ENCODE measurements at regions not wholly inside any gene's neighbourhood (a gene's known extent, or its start where the extent isn't known, plus 50 kb on each side); places are given as distances from the start of the nearest gene placed in this dataset.

DNA sequence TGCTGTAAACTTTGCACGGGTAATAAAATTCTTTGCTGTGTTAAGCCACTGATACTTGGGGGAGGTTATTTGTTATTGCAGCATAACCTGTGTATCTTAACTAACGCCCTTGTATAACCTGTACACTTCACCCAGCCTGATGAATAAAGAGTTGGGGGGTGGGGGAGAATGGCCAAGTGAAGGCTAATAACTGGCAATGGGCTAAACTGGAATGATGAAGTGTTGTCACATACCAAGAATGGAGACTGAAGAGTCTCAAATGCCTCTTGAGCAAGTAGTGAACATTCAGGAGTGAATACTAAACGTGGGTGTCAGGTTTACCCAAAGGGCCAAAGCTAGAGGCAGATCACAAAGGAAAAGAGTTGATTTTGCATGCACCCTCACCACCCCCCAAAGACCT, 169.4 kb downstream of the C1orf94 start:
- no peaks in the 10 kb centered on the region for H4K20me1 ChIP-seq (ENCODE audit: control insufficient read depth, extremely low read depth, insufficient read depth, low read length)
- H3K79me2 ChIP-seq (ENCODE audit: control insufficient read depth, insufficient read depth, low read length) = no peaks in the 10 kb centered on the region
- H3K27me3 ChIP-seq (ENCODE audit: control insufficient read depth, extremely low read depth, insufficient read depth, low read length) = peaks cover 4% of the 10 kb centered on the region
- TF ChIP-seq EZH2 (IDR thresholded peaks at IDR 0.05; ENCODE audit: low read length) = no peak
- TF ChIP-seq, protein P1, sequence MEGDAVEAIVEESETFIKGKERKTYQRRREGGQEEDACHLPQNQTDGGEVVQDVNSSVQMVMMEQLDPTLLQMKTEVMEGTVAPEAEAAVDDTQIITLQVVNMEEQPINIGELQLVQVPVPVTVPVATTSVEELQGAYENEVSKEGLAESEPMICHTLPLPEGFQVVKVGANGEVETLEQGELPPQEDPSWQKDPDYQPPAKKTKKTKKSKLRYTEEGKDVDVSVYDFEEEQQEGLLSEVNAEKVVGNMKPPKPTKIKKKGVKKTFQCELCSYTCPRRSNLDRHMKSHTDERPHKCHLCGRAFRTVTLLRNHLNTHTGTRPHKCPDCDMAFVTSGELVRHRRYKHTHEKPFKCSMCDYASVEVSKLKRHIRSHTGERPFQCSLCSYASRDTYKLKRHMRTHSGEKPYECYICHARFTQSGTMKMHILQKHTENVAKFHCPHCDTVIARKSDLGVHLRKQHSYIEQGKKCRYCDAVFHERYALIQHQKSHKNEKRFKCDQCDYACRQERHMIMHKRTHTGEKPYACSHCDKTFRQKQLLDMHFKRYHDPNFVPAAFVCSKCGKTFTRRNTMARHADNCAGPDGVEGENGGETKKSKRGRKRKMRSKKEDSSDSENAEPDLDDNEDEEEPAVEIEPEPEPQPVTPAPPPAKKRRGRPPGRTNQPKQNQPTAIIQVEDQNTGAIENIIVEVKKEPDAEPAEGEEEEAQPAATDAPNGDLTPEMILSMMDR (optimal IDR thresholded peaks at IDR 0.05 in 1 of 3, IDR thresholded peaks at IDR 0.05 in 1 of 3, conservative IDR thresholded peaks at IDR 0.05 in 1 of 3; ENCODE audit: extremely low read depth in 1 of 3, insufficient read depth in 2 of 3, low read length in 3 of 3) = no peak
- H3K9ac ChIP-seq (ENCODE audit: control insufficient read depth, extremely low read depth, insufficient read depth, low read length) = no peak overlapping the region
- H3K4me2 ChIP-seq (ENCODE audit: control insufficient read depth, extremely low read depth, insufficient read depth, low read depth, low read length) = no peak overlapping the region
- H3K9me3 ChIP-seq (ENCODE audit: control insufficient read depth, low read depth, low read length) = no peaks in the 10 kb centered on the region
- no peak overlapping the region for H3K27ac ChIP-seq (ENCODE audit: control insufficient read depth, insufficient read depth, low read length)
- H3K4me3 ChIP-seq (ENCODE audit: control insufficient read depth in 2 of 3, extremely low read depth in 1 of 3, insufficient read depth in 2 of 3, low read depth in 1 of 3, low read length in 3 of 3) = no peak overlapping the region
- no peak for DNase-seq (ENCODE audit: low read depth, low spot score)
- H3K9me1 ChIP-seq (ENCODE audit: control insufficient read depth, extremely low read depth, insufficient read depth, low read length) = no peaks in the 10 kb centered on the region
- no peaks in the 10 kb centered on the region for H3K36me3 ChIP-seq (ENCODE audit: control insufficient read depth in 2 of 2, extremely low read depth in 1 of 2, insufficient read depth in 2 of 2, low read length in 2 of 2)
- FAIRE-seq = no peak
- no peak overlapping the region for H2AFZ ChIP-seq (ENCODE audit: control insufficient read depth, low read length)
- dilution Hi-C loops (cut with MboI; ENCODE audit: extremely low pct_ligation_motif_present, low sequenced_read_pairs) = no loop called here
- no peaks in the 10 kb centered on the region for H3K4me1 ChIP-seq (ENCODE audit: control insufficient read depth, extremely low read depth, insufficient read depth, low read length)

DNA sequence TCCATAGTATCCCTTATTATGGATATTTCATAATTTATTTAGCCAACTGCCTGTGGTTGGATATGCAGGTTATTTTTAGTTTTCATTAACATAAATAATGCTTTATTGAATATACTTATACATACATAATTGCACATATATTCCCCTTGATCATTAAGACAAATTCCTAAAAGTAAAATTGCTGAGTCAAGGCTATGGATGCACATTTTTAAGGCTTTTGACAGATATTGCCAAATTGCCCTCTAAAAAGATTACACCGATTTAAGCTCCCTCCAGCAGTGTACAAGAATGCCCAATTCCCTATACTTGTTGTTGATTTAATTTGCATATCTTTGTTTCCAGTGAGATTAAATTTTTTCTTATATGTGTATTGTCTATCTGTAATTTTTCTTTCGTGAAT, 176.7 kb downstream of the C1orf94 start:
- FAIRE-seq = no peak
- no peaks in the 10 kb centered on the region for H3K36me3 ChIP-seq (ENCODE audit: control insufficient read depth in 2 of 2, extremely low read depth in 1 of 2, insufficient read depth in 2 of 2, low read length in 2 of 2)
- H3K27me3 ChIP-seq (ENCODE audit: control insufficient read depth, extremely low read depth, insufficient read depth, low read length) = peaks cover 4% of the 10 kb centered on the region
- TF ChIP-seq, protein P1 (optimal IDR thresholded peaks at IDR 0.05 in 1 of 3, IDR thresholded peaks at IDR 0.05 in 1 of 3, conservative IDR thresholded peaks at IDR 0.05 in 1 of 3; ENCODE audit: extremely low read depth in 1 of 3, insufficient read depth in 2 of 3, low read length in 3 of 3) = no peak
- no peak for TF ChIP-seq EZH2 (IDR thresholded peaks at IDR 0.05; ENCODE audit: low read length)
- no peak for DNase-seq (ENCODE audit: low read depth, low spot score)
- no peaks in the 10 kb centered on the region for H4K20me1 ChIP-seq (ENCODE audit: control insufficient read depth, extremely low read depth, insufficient read depth, low read length)
- no peaks in the 10 kb centered on the region for H3K9me3 ChIP-seq (ENCODE audit: control insufficient read depth, low read depth, low read length)
- no peak overlapping the region for H3K4me2 ChIP-seq (ENCODE audit: control insufficient read depth, extremely low read depth, insufficient read depth, low read depth, low read length)
- dilution Hi-C loops (cut with MboI; ENCODE audit: extremely low pct_ligation_motif_present, low sequenced_read_pairs) = no loop called here
- no peaks in the 10 kb centered on the region for H3K79me2 ChIP-seq (ENCODE audit: control insufficient read depth, insufficient read depth, low read length)
- no peak overlapping the region for H2AFZ ChIP-seq (ENCODE audit: control insufficient read depth, low read length)
- H3K27ac ChIP-seq (ENCODE audit: control insufficient read depth, insufficient read depth, low read length) = no peak overlapping the region
- no peaks in the 10 kb centered on the region for H3K9me1 ChIP-seq (ENCODE audit: control insufficient read depth, extremely low read depth, insufficient read depth, low read length)
- no peak overlapping the region for H3K4me3 ChIP-seq (ENCODE audit: control insufficient read depth in 2 of 3, extremely low read depth in 1 of 3, insufficient read depth in 2 of 3, low read depth in 1 of 3, low read length in 3 of 3)
- H3K9ac ChIP-seq (ENCODE audit: control insufficient read depth, extremely low read depth, insufficient read depth, low read length) = no peak overlapping the region
- H3K4me1 ChIP-seq (ENCODE audit: control insufficient read depth, extremely low read depth, insufficient read depth, low read length) = peaks cover 4% of the 10 kb centered on the region
